HG02852 (cell line): ENCODE measurements at regions not wholly inside any gene's neighbourhood (a gene's known extent, or its start where the extent isn't known, plus 50 kb on each side); places are given as distances from the start of the nearest gene placed in this dataset.

Experiments
- ATAC-seq: cut with Tn5 transposase; IDR thresholded peaks from one replicate; pipeline ENCODE4 v1.9.1; 2021; ENCODE audit warnings: mild to moderate bottlenecking, moderate library complexity; ENCODE audit not compliant: unreplicated experiment

- no peak for ATAC-seq
These were observed 61.1 kb upstream of the TGM3 start for GRCh38 chr20:2234598-2235191.

DNA sequence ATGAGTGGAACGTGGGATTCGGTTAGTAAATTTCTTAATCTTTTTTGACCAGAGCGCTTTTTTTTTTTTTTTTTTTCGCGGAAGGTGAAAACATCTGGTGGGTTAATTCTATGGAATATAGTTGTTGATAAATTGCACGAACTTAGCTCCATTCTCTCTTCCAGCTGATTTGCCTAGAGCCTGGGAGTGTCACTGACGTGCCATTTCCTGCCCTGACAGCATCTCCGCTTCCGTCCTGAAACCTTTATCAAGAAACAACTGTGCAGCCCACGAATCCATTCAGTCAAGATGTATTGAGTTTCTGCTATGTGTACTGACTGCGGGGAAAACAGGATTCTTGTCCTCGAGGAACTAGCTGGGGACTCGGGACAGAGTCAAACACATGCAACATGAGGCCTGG, 59.5 kb upstream of the TGM3 start:
- ATAC-seq: no peak

DNA sequence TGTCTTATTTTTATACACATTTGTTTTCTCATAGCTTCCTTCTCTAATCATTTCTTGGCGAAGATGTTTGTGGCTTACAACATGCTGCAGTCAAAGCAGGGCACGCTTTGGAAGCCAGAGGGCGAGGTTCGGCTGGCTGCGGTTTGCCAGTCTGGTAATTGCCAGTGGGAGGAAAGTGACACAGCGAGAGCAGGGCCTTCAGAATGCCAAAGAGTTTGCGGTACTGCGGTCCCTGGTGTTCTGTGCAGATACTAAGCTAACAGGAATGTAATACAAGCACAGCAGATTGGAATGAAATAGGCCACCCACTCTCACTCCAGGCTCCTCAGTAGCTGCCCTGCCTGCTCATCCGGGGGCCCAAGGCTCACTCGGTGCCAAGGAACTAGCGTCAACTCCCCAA, 58.7 kb upstream of the TGM3 start:
- no peak for ATAC-seq

- ATAC-seq: no peak
These were observed 57.2 kb upstream of the TGM3 start for GRCh38 chr20:2238601-2239000.

GRCh38 chr20:2240835-2241234, 55.0 kb upstream of the TGM3 start:
- ATAC-seq: no peak

DNA sequence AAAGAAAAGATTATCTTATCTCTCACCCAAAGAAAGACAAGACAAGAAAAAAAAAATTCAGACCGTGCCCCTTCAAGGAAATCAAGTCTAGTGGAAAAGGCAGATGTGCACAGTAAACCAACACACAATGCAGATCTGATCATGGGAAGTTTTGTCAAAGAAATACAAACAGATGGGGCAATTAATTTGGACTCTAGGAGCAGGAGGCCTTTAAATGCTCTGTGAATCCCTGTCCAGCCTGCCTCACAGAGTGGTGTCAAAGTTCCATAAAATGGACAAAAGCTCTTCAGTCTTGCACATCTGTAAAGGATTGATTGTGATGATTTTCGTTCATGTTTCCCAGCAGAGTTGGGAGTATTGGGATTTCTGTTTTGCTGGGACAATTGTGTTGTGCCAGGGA, 53.1 kb upstream of the TGM3 start:
- no peak for ATAC-seq

DNA sequence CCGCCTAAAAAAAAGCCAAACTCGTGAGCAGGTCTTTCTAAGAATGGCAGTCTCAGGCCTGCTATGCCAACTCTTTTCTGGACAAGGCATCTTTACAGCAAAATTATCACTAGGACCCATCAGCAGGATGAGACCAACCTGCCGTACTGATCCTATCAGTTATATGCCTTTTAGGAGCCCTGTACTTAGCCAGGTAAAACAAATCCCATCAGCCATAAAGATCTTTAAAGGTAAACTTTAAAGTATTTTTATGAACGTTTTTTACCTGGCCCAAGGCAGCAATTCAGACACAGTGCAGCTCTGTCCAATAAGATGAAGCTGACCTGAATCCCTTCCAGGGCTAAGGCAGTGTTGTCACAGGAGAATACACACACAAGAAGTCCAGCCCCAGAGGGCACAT, 51.3 kb upstream of the TGM3 start:
- no peak for ATAC-seq

DNA sequence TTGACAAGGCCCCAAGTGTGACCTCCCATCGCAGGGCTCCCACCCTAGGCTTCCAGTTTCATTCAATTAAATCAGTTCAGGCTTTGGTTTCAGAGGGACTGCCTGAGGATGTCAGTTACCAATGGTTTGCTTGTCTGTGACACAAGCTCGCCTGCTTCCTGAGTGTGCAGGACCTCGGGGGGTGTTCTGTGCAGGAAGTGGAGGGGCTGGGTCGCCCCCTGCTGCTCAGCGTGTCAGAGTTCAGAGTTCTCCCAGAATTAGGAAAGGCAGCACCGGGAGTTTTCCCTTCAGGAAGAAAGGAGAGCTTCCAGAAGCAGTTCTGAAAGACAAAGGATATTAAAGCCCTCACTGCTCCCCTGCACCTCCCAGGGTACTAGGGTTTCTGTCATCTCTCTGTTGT, 50.8 kb upstream of the TGM3 start:
- no peak for ATAC-seq

DNA sequence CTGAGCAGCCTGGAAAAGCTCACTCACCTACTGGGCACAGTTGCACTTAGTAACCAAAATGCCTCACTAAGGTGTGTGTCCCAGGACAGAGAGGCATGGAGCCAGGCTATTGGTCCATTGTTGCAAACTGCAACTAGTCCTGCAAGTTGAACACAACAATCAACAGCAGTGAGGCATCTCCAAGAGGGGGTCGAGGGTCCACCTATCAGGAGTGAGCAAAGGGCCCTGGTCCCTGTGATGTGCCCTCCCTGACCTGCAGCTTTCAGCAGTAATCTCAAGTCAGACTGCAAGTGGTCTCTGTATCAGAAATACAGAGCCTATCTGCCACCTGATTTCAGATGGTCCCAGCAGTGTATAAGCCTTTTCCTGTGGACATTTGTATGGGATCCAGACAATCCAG, 50.2 kb upstream of the TGM3 start:
- ATAC-seq: no peak
